Endothelial cell of umbilical vein (primary cell): ENCODE measurements at regions not wholly inside any gene's neighbourhood (a gene's known extent, or its start where the extent isn't known, plus 50 kb on each side); places are given as distances from the start of the nearest gene placed in this dataset.

Experiments used
- BruUV-seq: library from RNA; stranded (reverse); fragments of 400-500 nt; replicated peaks from 2 replicates; lab custom pipeline; 2021; lab: Mats Ljungman, UMichigan
- CTCF ChIA-PET: fragments of 300-600, 350-600 bp; sonication (Branson Sonifier 250); formaldehyde crosslinking; loops from one replicate; lab custom pipeline; 2021; ENCODE audit warnings: antibody characterized with exemption, inconsistent platforms; lab: Charles Lee
- POLR2A ChIA-PET: fragments of 300-600, 350-600 bp; sonication (Branson Sonifier 250); formaldehyde crosslinking; loops from one replicate; lab custom pipeline; 2021; ENCODE audit warnings: antibody characterized with exemption, inconsistent platforms; lab: Charles Lee
- DNase-seq: peaks from one replicate; pipeline ENCODE4 v3.0.0-alpha.2; 2011; ENCODE audit warnings: low read depth, low spot score
- FAIRE-seq: peaks from 2 replicates; lab custom pipeline; 2011; peaks lifted over from hg19 to GRCh38; lab: Jason Lieb, UNC
- H2AFZ ChIP-seq: 2 replicates; pipeline ENCODE4 v1.6.0; 2012; ENCODE audit warnings: low read depth, low read length, control low read depth, inconsistent platforms
- H3K27ac ChIP-seq: 2 replicates; pipeline ENCODE4 v1.5.1; 2011; ENCODE audit warnings: low read depth, mild to moderate bottlenecking, control low read depth, low read length, moderate library complexity; ENCODE audit not compliant: insufficient read depth
- H3K27me3 ChIP-seq, 2 experiments: 2 replicates each; pipeline versions ENCODE4 v1.6.0 to v1.6.1; 2011; ENCODE audit warnings: low read length in 2 of 2, mixed read lengths in 1 of 2; ENCODE audit not compliant: control insufficient read depth in 2 of 2, insufficient read depth in 2 of 2
- H3K36me3 ChIP-seq, 2 experiments: 2 replicates in 1 of 2; 3 replicates in 1 of 2; pipeline ENCODE4 v1.5.1; 2011; ENCODE audit warnings: low read length in 2 of 2, mild to moderate bottlenecking in 1 of 2, moderate library complexity in 1 of 2; ENCODE audit not compliant: control insufficient read depth in 2 of 2, insufficient read depth in 2 of 2; ENCODE audit errors: extremely low read depth in 1 of 2
- H3K4me1 ChIP-seq: 3 replicates; pipeline ENCODE4 v1.5.1; 2011; ENCODE audit warnings: mild to moderate bottlenecking, low read length; ENCODE audit not compliant: control insufficient read depth, insufficient read depth; ENCODE audit errors: extremely low read depth
- H3K4me2 ChIP-seq: 2 replicates; pipeline ENCODE4 v1.6.1; 2011; ENCODE audit warnings: low read length, control low read depth, mixed read lengths; ENCODE audit not compliant: insufficient read depth
- H3K4me3 ChIP-seq, 3 experiments: fragments of 200-600 bp in 1 of 3; sonication (generic), shearing (Covaris generic) in 1 of 3; replicated peaks in 1 of 3; 2 replicates each; pipeline ENCODE4 v1.5.1; 2011 to 2016; ENCODE audit warnings: control low read depth in 3 of 3, low read length in 3 of 3, mild to moderate bottlenecking in 2 of 3, inconsistent platforms in 1 of 3, low read depth in 1 of 3, moderate library complexity in 1 of 3; ENCODE audit not compliant: insufficient read depth in 1 of 3
- H3K79me2 ChIP-seq: 2 replicates; pipeline ENCODE4 v1.6.0; 2012; ENCODE audit warnings: low read length, inconsistent platforms; ENCODE audit not compliant: control insufficient read depth, insufficient read depth
- H3K9ac ChIP-seq: replicated peaks from 2 replicates; pipeline ENCODE3; 2011; ENCODE audit warnings: low read length, control low read depth; ENCODE audit not compliant: insufficient read depth; ENCODE audit errors: extremely low read depth
- H3K9me1 ChIP-seq: replicated peaks from 3 replicates; pipeline ENCODE4 v1.6.0; 2011; ENCODE audit warnings: mild to moderate bottlenecking, low read length; ENCODE audit not compliant: control insufficient read depth, insufficient read depth; ENCODE audit errors: extremely low read depth
- H3K9me3 ChIP-seq: replicated peaks from 2 replicates; pipeline ENCODE4 v1.5.1; 2012; ENCODE audit warnings: low read length, inconsistent platforms; ENCODE audit not compliant: control insufficient read depth, insufficient read depth
- H4K20me1 ChIP-seq: replicated peaks from 2 replicates; pipeline ENCODE3; 2011; ENCODE audit warnings: mild to moderate bottlenecking, low read length; ENCODE audit not compliant: control insufficient read depth, insufficient read depth; ENCODE audit errors: extremely low read depth
- EZH2 ChIP-seq: IDR thresholded peaks from 2 replicates; pipeline ENCODE4 v1.6.1; 2012; ENCODE audit warnings: borderline replicate concordance, low read depth, mild to moderate bottlenecking, moderate library complexity, low read length, inconsistent platforms; ENCODE audit not compliant: severe bottlenecking
- FOS ChIP-seq: IDR thresholded peaks from 2 replicates; pipeline ENCODE4 v1.6.1; 2011; ENCODE audit warnings: mild to moderate bottlenecking, low read length, moderate library complexity, borderline replicate concordance; ENCODE audit not compliant: insufficient read depth
- GATA2 ChIP-seq: IDR thresholded peaks from 2 replicates; pipeline ENCODE4 v1.7.0; 2011; ENCODE audit warnings: low read depth, mild to moderate bottlenecking, moderate library complexity, mixed read lengths, low read length; ENCODE audit not compliant: insufficient read length, insufficient read depth
- JUN ChIP-seq: IDR thresholded peaks from 2 replicates; pipeline ENCODE4 v1.6.1; 2011; ENCODE audit warnings: borderline replicate concordance, low read depth; ENCODE audit not compliant: insufficient read length, insufficient read depth
- MYC ChIP-seq: IDR thresholded peaks from one replicate; pipeline ENCODE4 v1.6.1; 2011; ENCODE audit warnings: mild to moderate bottlenecking, low read depth, low read length
- POLR2A ChIP-seq: IDR thresholded peaks from 2 replicates; pipeline ENCODE4 v1.6.1; 2012; ENCODE audit warnings: low read depth, mild to moderate bottlenecking, control low read depth, low read length
- POLR2AphosphoS5 ChIP-seq: IDR thresholded peaks from 2 replicates; pipeline ENCODE4 v1.6.1; 2012; ENCODE audit warnings: low read depth, mild to moderate bottlenecking, control low read depth, low read length, moderate library complexity; ENCODE audit not compliant: insufficient read depth
- dilution Hi-C: fragments of 300-500 bp; cut with MboI; formaldehyde crosslinking; loops from one replicate; pipeline ENCODE4 v1.15.0; 2019; ENCODE audit warnings: low sequenced_read_pairs; ENCODE audit not compliant: extremely low pct_ligation_motif_present
- intact Hi-C: fragments of 100-400 bp; cut with micrococcal nuclease; formaldehyde crosslinking; loops from one replicate; pipeline ENCODE4 v1.10.0; 2022
- TF ChIP-seq, protein P1 (sequence below), 2 donors: IDR thresholded peaks; 1 replicate in 1 of 2; 2 replicates in 1 of 2; pipeline ENCODE4 v1.5.1; 2011; ENCODE audit warnings: low read length in 2 of 2, mild to moderate bottlenecking in 2 of 2, moderate library complexity in 2 of 2, control low read depth in 1 of 2, inconsistent platforms in 1 of 2, low read depth in 1 of 2; ENCODE audit not compliant: insufficient read depth in 1 of 2; ENCODE audit errors: extremely low read depth in 1 of 2
- TF ChIP-seq, protein P2 (sequence below): IDR thresholded peaks from 2 replicates; pipeline ENCODE4 v1.6.1; 2011; ENCODE audit not compliant: insufficient read depth, insufficient read length

DNA sequence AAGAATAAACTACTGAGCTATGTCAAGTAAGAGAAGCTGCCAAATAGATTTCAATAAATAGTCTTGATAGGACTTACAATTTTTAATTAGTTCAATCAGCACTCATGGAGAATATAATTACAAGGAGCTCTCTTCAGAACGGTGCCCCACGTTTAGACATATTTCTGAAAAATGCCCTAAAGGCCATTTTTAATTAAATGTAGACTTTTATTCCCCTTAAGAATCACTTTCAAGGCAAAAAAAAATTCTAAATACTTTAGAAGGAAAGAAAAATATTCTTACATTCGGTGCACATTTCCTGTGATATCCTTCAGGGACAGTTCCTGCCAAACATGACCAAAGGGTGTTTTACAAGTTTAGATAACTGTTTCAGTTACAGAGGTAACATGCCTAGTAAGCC lies 202.5 kb upstream of the CDH7 start:
- no TSS peak for BruUV-seq
- Histone ChIP-seq H3K4me2 (no peak overlapping the region), H3K27me3 (no peaks in the 10 kb centered on the region), H3K9me3 (peaks cover 4% of the 10 kb centered on the region), H3K9ac (no peak overlapping the region), H3K4me3 (no peak overlapping the region), H3K27ac (no peak overlapping the region), H3K4me1 (no peaks in the 10 kb centered on the region), H2AFZ (no peak overlapping the region), H3K79me2 (no peaks in the 10 kb centered on the region), H3K9me1 (no peaks in the 10 kb centered on the region), H3K36me3 (no peaks in the 10 kb centered on the region), H4K20me1 (no peaks in the 10 kb centered on the region)
- ChIA-PET CTCF (no interaction called here), POLR2A (no interaction called here)
- intact Hi-C loops (no loop called here), dilution Hi-C loops (no loop called here)
- no peak for DNase-seq
- FAIRE-seq = no peak
- TF ChIP-seq JUN = no peak
- no peak for TF ChIP-seq GATA2
- TF ChIP-seq MYC = no peak
- TF ChIP-seq, protein P1, sequence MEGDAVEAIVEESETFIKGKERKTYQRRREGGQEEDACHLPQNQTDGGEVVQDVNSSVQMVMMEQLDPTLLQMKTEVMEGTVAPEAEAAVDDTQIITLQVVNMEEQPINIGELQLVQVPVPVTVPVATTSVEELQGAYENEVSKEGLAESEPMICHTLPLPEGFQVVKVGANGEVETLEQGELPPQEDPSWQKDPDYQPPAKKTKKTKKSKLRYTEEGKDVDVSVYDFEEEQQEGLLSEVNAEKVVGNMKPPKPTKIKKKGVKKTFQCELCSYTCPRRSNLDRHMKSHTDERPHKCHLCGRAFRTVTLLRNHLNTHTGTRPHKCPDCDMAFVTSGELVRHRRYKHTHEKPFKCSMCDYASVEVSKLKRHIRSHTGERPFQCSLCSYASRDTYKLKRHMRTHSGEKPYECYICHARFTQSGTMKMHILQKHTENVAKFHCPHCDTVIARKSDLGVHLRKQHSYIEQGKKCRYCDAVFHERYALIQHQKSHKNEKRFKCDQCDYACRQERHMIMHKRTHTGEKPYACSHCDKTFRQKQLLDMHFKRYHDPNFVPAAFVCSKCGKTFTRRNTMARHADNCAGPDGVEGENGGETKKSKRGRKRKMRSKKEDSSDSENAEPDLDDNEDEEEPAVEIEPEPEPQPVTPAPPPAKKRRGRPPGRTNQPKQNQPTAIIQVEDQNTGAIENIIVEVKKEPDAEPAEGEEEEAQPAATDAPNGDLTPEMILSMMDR (IDR thresholded peaks at IDR 0.05; ENCODE audit: extremely low read depth in 1 of 2, insufficient read depth in 1 of 2, low read depth in 1 of 2, low read length in 2 of 2) = no peak
- TF ChIP-seq, protein P2, sequence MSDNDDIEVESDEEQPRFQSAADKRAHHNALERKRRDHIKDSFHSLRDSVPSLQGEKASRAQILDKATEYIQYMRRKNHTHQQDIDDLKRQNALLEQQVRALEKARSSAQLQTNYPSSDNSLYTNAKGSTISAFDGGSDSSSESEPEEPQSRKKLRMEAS = no peak
- TF ChIP-seq FOS = no peak
- no peak for TF ChIP-seq EZH2
- no peak for TF ChIP-seq POLR2A
- no peak for TF ChIP-seq POLR2AphosphoS5
